ENCODE measurements at regions not wholly inside any gene's neighbourhood (a gene's known extent, or its start where the extent isn't known, plus 50 kb on each side); places are given as distances from the start of the nearest gene placed in this dataset.

DNA sequence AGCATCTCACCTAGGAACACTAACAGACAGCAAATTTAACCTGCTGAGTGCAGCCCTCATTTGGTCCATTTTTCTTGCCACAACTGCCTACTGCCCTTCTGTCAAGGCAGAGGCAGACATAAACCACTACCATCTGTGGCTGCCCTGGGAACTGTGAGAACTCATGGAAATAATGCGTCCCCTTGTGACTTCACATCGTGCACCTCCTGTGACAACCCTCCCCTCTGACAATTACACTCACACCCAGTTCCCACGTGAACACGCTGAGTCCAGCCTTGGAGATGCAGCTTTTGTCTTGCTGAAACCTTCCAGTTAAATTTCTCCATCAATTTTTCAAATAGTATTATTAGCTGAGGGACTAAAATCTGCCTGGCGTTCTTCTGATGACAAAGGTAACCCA lies 193.1 kb upstream of the KLF14 start:
- DNase-seq (ENCODE audit: low read depth, low spot score) (no peak), FAIRE-seq (no peak)
- Histone ChIP-seq H4K20me1 (ENCODE audit: control insufficient read depth, extremely low read depth, insufficient read depth, low read length) (no peaks in the 10 kb centered on the region), H3K79me2 (ENCODE audit: control insufficient read depth, insufficient read depth, low read length) (peaks cover 80% of the 10 kb centered on the region), H3K4me3 (ENCODE audit: control insufficient read depth in 2 of 3, extremely low read depth in 1 of 3, insufficient read depth in 2 of 3, low read depth in 1 of 3, low read length in 3 of 3) (no peak overlapping the region), H3K9ac (ENCODE audit: control insufficient read depth, extremely low read depth, insufficient read depth, low read length) (no peak overlapping the region), H3K4me2 (ENCODE audit: control insufficient read depth, extremely low read depth, insufficient read depth, low read depth, low read length) (no peak overlapping the region), H3K27ac (ENCODE audit: control insufficient read depth, insufficient read depth, low read length) (no peak overlapping the region), H2AFZ (ENCODE audit: control insufficient read depth, low read length) (no peak overlapping the region), H3K9me1 (ENCODE audit: control insufficient read depth, extremely low read depth, insufficient read depth, low read length) (peaks cover 2% of the 10 kb centered on the region), H3K4me1 (ENCODE audit: control insufficient read depth, extremely low read depth, insufficient read depth, low read length) (peaks cover 21% of the 10 kb centered on the region), H3K36me3 (ENCODE audit: control insufficient read depth in 2 of 2, extremely low read depth in 1 of 2, insufficient read depth in 2 of 2, low read length in 2 of 2) (peaks cover 11 to 14% of the 10 kb centered on the region in 2 experiments), H3K9me3 (ENCODE audit: control insufficient read depth, low read depth, low read length) (no peaks in the 10 kb centered on the region), H3K27me3 (ENCODE audit: control insufficient read depth, extremely low read depth, insufficient read depth, low read length) (no peaks in the 10 kb centered on the region)
- TF ChIP-seq, protein P1, sequence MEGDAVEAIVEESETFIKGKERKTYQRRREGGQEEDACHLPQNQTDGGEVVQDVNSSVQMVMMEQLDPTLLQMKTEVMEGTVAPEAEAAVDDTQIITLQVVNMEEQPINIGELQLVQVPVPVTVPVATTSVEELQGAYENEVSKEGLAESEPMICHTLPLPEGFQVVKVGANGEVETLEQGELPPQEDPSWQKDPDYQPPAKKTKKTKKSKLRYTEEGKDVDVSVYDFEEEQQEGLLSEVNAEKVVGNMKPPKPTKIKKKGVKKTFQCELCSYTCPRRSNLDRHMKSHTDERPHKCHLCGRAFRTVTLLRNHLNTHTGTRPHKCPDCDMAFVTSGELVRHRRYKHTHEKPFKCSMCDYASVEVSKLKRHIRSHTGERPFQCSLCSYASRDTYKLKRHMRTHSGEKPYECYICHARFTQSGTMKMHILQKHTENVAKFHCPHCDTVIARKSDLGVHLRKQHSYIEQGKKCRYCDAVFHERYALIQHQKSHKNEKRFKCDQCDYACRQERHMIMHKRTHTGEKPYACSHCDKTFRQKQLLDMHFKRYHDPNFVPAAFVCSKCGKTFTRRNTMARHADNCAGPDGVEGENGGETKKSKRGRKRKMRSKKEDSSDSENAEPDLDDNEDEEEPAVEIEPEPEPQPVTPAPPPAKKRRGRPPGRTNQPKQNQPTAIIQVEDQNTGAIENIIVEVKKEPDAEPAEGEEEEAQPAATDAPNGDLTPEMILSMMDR (optimal IDR thresholded peaks at IDR 0.05 in 1 of 3, IDR thresholded peaks at IDR 0.05 in 1 of 3, conservative IDR thresholded peaks at IDR 0.05 in 1 of 3; ENCODE audit: extremely low read depth in 1 of 3, insufficient read depth in 2 of 3, low read length in 3 of 3): no peak
- no peak for TF ChIP-seq EZH2 (IDR thresholded peaks at IDR 0.05; ENCODE audit: low read length)
- dilution Hi-C loops (cut with MboI; ENCODE audit: extremely low pct_ligation_motif_present, low sequenced_read_pairs): no loop called here

DNA sequence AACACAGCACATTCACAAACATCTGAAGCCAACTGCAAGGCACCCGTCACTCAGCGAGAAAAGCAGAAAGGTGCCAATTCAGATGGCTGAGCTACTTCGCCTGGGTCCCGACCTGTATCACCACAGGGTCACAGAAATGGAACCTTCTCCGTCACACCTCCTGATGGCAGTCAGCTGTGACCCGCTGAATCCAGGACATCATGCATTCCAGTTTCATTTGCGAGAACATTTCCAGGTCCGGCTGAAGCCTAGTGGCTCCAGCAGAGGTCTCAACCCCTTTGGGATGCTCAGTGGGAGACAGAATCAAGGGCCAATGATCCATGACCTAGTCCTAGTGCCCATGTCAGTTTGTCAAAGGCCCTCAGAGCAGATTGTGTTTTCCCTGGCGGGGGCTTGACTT lies 193.6 kb upstream of the KLF14 start:
- Histone ChIP-seq H3K9me3 (ENCODE audit: control insufficient read depth, low read depth, low read length) (no peaks in the 10 kb centered on the region), H3K4me2 (ENCODE audit: control insufficient read depth, extremely low read depth, insufficient read depth, low read depth, low read length) (no peak overlapping the region), H4K20me1 (ENCODE audit: control insufficient read depth, extremely low read depth, insufficient read depth, low read length) (no peaks in the 10 kb centered on the region), H3K79me2 (ENCODE audit: control insufficient read depth, insufficient read depth, low read length) (peaks cover 80% of the 10 kb centered on the region), H3K27ac (ENCODE audit: control insufficient read depth, insufficient read depth, low read length) (no peak overlapping the region), H3K36me3 (ENCODE audit: control insufficient read depth in 2 of 2, extremely low read depth in 1 of 2, insufficient read depth in 2 of 2, low read length in 2 of 2) (peaks cover 11 to 16% of the 10 kb centered on the region in 2 experiments), H3K9ac (ENCODE audit: control insufficient read depth, extremely low read depth, insufficient read depth, low read length) (no peak overlapping the region), H3K9me1 (ENCODE audit: control insufficient read depth, extremely low read depth, insufficient read depth, low read length) (peaks cover 2% of the 10 kb centered on the region), H3K27me3 (ENCODE audit: control insufficient read depth, extremely low read depth, insufficient read depth, low read length) (no peaks in the 10 kb centered on the region), H2AFZ (ENCODE audit: control insufficient read depth, low read length) (no peak overlapping the region), H3K4me1 (ENCODE audit: control insufficient read depth, extremely low read depth, insufficient read depth, low read length) (peaks cover 23% of the 10 kb centered on the region), H3K4me3 (ENCODE audit: control insufficient read depth in 2 of 3, extremely low read depth in 1 of 3, insufficient read depth in 2 of 3, low read depth in 1 of 3, low read length in 3 of 3) (no peak overlapping the region)
- dilution Hi-C loops (cut with MboI; ENCODE audit: extremely low pct_ligation_motif_present, low sequenced_read_pairs): no loop called here
- TF ChIP-seq, protein P1 (optimal IDR thresholded peaks at IDR 0.05 in 1 of 3, IDR thresholded peaks at IDR 0.05 in 1 of 3, conservative IDR thresholded peaks at IDR 0.05 in 1 of 3; ENCODE audit: extremely low read depth in 1 of 3, insufficient read depth in 2 of 3, low read length in 3 of 3): no peak
- no peak for TF ChIP-seq EZH2 (IDR thresholded peaks at IDR 0.05; ENCODE audit: low read length)
- FAIRE-seq: no peak
- no peak for DNase-seq (ENCODE audit: low read depth, low spot score)

All from keratinocyte (primary cell).